ENCODE measurements at regions not wholly inside any gene's neighbourhood (a gene's known extent, or its start where the extent isn't known, plus 50 kb on each side); places are given as distances from the start of the nearest gene placed in this dataset.

DNA sequence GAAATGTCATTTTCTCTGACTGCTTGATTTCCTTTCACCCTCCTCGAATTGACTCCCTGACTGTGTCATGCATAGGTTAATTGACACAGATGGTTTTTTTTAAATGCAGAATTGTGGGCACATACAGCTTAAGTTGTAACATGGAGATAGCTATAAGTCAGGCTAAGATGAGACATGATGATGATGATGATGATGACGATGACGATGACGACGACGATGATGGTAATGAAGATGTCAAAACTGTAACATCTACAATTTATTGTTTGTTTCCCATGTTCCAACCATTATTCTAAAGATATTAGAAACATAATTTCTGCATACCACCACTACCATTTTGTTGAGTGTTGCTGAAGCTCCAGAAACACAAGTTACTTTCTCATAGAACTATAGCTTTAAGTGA, 1232.8 kb downstream of the XPNPEP1 start:
- no peak for DNase-seq (ENCODE audit: low spot score)

GRCh38 chr10:108689891-108690290, 1233.4 kb downstream of the XPNPEP1 start:
- no peak for DNase-seq (ENCODE audit: low spot score)

- DNase-seq (ENCODE audit: low spot score), result no peak
Observed at GRCh38 chr10:108688314-108688713, 1235.0 kb downstream of the XPNPEP1 start.

DNA sequence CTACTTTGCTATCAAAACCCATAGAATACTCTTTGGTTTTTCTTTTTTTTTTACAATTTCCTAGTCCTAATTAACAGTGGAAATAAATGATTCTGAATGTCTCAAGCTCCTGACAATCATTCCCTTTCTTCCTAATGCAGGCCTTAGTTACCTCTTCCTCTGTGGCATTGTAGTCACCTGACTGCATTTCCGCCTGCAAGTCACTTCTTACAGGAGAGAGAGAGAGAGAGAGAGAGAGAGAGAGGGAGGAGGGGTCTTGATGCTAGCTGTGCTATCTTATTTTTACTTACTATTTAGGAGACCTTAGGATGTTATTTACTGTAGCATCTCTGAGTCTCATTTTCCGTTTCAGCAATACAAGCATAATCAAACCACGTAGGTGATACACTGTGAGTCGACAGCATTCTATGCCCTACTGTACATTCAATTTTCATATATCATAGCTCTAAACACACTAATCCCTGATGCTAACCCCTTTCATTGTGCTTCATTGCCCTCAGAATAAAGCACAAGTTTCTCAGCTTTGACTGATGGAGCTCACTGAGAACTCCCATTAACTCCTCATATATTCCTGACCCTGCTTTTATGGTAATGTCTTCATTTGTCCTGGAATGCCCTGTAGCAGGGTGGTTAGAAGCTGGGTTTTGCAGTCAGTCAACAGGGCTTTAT, 1237.3 kb downstream of the XPNPEP1 start:
- DNase-seq (ENCODE audit: low spot score), result no peak

GRCh38 chr10:108684431-108684830, 1238.9 kb downstream of the XPNPEP1 start:
- DNase-seq (ENCODE audit: low spot score), result no peak

GRCh38 chr10:108673741-108674140, 1249.6 kb downstream of the XPNPEP1 start:
- no peak for DNase-seq (ENCODE audit: low spot score)

DNA sequence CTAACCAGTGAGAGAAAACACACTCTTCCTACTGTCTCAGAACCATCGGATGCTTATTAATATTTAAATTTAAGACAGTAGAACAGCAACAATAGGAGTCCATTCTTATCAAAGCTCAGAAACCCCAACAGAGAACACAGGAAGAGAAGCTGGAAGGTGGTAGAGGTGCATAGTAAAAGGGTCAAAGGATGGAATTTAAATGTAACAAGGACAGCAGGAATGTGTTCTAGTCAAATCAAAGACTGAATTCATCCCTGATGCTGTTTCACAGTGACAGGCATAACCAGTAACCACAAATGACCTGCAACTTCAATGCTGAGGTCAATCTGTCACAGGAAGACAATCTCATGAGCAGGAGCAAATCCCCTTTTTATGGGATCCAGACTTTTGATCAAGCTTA, 1259.7 kb downstream of the XPNPEP1 start:
- DNase-seq (ENCODE audit: low spot score), result no peak

- no peak for DNase-seq (ENCODE audit: low spot score)
Observed at GRCh38 chr10:108662975-108663374, 1260.3 kb downstream of the XPNPEP1 start.

GRCh38 chr10:108655057-108655456, 1268.3 kb downstream of the XPNPEP1 start:
- no peak for DNase-seq (ENCODE audit: low spot score)

DNA sequence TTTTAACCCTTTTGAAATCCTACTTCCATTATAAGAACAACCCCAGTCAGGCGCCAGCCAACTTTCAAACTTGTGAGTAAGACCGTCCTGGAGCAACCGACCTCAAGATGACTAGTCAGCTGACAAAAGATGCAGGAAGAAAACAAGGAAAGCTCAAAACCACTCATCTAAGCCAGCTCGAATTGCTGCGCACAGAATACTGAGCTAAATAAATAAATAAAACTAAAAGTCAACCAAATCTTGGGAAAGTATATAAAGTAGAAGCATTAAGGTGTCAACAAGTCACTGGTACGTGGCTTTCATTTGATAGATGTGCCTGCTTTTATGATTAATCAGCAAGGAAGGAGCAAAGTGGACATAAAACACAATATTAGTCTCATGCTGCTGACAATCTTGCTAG, 1269.8 kb downstream of the XPNPEP1 start:
- no peak for DNase-seq (ENCODE audit: low spot score)

DNA sequence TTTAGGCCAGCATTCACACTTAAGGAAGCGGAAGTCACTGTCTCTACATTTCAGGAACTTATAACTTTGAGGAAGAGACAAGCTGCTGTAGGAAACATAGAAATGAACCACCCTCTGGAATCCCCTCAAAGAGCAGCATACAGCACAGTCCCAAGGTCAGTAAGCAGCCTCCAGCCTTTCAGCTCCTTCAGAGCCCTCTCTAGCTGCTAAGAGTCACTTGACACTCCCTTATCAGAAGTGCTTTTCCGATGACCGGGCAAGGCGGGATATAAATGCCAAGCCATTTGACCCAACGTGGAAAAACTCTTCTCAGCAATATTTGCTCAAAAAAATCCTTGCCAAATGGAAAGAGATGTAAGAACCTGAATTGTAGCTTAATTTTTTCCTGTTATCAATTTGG, 1284.3 kb downstream of the XPNPEP1 start:
- no peak for DNase-seq (ENCODE audit: low spot score)

DNA sequence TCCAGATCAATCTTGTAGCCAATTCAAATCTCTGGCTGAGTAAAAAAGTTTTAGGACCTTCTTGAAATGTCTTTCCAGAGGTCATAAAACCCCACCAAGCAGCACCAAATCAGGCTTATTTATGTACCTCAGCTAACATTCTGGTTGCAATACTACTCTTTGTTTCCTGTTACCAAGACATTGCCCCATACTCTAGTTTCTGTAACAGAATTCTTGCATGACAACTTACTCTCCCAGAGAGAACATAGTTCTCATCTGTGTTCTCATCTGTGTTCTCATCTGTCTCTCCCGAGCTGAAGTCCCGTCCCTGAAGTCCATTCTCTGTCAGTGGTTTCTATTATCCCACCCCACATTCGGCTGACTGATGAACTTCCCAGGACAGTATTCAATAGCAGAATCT, 1285.1 kb downstream of the XPNPEP1 start:
- no peak for DNase-seq (ENCODE audit: low spot score)

DNA sequence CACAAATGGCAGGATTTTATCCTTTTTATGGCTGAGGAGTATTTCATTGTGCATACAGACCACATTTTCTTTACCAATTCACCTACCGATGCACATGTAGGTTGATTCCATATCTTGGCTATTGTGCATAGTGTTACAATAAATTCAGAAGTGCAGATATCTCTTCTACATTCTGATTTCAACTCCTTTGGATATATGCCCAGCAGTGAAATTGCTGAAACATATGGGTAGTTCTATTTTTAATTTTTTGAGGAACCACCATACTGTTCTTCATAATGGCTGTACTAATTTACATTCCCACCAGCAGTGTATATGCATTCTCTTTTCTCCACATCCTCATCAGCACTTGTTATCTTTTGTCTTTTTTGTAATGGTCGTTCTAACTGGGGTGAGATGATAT, 1290.3 kb downstream of the XPNPEP1 start:
- no peak for DNase-seq (ENCODE audit: low spot score)

- DNase-seq (ENCODE audit: low spot score), result no peak
Observed at GRCh38 chr10:108632144-108632543, 1291.2 kb downstream of the XPNPEP1 start.

GRCh38 chr10:108631332-108631731, 1292.0 kb downstream of the XPNPEP1 start:
- DNase-seq (ENCODE audit: low spot score), result no peak

- no peak for DNase-seq (ENCODE audit: low spot score)
Observed at GRCh38 chr10:108629834-108630233, 1293.5 kb downstream of the XPNPEP1 start.

GRCh38 chr10:108624052-108624451, 1299.3 kb downstream of the XPNPEP1 start:
- DNase-seq (ENCODE audit: low spot score), result no peak

- DNase-seq (ENCODE audit: low spot score), result no peak
Observed at GRCh38 chr10:108620821-108621534, 1302.3 kb downstream of the XPNPEP1 start.

- DNase-seq (ENCODE audit: low spot score), result no peak
Observed at GRCh38 chr10:108616559-108617285, 1306.6 kb downstream of the XPNPEP1 start.

DNA sequence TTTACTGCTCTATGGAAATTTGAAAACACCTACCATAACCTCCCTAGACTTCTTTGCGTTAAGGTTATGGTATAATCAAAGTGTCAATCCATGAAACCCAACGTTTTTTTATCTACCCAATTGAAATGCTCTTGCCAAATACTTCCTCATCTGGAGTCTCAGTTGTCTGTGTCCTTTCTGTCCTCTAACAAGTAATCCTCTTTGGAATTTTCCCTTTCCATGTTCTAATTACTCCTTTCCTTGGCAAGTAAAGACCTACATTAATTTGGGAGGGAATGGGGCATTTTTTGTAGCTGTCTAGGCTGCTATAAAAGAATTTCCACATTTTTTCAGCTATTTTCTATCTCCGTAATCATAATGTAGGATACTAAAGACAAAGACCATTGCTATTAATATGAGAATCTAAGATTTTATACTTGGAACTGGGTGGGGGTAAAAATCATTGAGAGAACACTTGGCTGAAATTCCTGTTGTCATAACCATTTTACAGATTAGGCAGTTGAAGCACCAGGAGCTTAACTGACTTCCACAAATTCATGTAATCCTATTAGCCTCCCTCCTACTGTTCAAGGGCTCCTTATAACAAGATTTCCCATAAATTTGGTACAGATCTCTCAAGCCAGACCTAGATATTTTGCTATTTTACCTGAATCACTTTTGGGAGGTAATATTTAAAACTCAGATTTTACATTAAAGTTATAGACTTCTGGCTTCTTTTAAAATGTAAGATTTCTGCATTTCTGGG, 1307.6 kb downstream of the XPNPEP1 start:
- no peak for DNase-seq (ENCODE audit: low spot score)

- no peak for DNase-seq (ENCODE audit: low spot score)
Observed at GRCh38 chr10:108612485-108612884, 1310.8 kb downstream of the XPNPEP1 start.

DNA sequence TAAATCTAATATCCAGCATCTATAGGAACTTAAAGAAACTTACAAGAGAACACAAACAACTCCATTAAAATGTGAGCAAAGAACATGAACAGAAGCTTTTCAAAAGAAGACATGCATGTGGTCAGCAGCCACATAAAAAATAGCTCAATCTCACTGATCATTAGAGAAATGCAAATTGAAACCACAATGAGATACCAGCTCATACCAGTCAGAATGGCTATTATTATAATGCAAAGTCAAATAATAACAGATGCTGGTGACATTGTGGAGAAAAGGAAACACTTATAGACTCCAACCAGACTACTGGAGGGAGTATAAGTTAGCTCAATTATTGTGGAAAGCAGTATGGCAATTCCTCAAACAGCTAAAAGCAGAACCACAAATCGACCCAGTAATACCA, 1314.5 kb downstream of the XPNPEP1 start:
- no peak for DNase-seq (ENCODE audit: low spot score)

Data from mucosa of gallbladder (tissue), 1 donor.